HepG2 (cell line): ENCODE measurements at regions not wholly inside any gene's neighbourhood (a gene's known extent, or its start where the extent isn't known, plus 50 kb on each side); places are given as distances from the start of the nearest gene placed in this dataset.

Source experiments
- ATF7 ChIP-seq, 2 experiments: fragments of 450-650 bp in 1 of 2; sonication (generic) in 1 of 2; formaldehyde crosslinking in 1 of 2; IDR thresholded peaks; 2 replicates each; pipeline versions ENCODE4 v1.4.0 to v1.6.1; 2016 to 2020; ENCODE audit warnings: antibody characterized with exemption in 1 of 2, mild to moderate bottlenecking in 1 of 2, missing genetic modification reagents in 1 of 2
- ERF ChIP-seq: IDR thresholded peaks from 2 replicates; pipeline ENCODE4 v1.6.1; 2018; ENCODE audit warnings: missing biosample characterization, missing genetic modification reagents
- FOXC1 ChIP-seq: sonication (generic); formaldehyde crosslinking; IDR thresholded peaks from 2 replicates; pipeline ENCODE4 v1.8.0; 2022; ENCODE audit warnings: mild to moderate bottlenecking, missing genetic modification reagents, borderline replicate concordance
- FOXK1 ChIP-seq: sonication (generic); formaldehyde crosslinking; IDR thresholded peaks from 2 replicates; pipeline ENCODE4 v1.4.0; 2020; ENCODE audit warnings: low read depth, missing genetic modification reagents, borderline replicate concordance
- GMEB1 ChIP-seq: sonication (generic); formaldehyde crosslinking; IDR thresholded peaks from 2 replicates; pipeline ENCODE4 v1.5.1; 2020; ENCODE audit warnings: missing genetic modification reagents, mild to moderate bottlenecking, borderline replicate concordance
- GTF3A ChIP-seq: sonication (generic); formaldehyde crosslinking; conservative IDR thresholded peaks from 2 replicates; pipeline ENCODE4 v1.4.0; 2020; ENCODE audit warnings: mild to moderate bottlenecking, missing genetic modification reagents
- GZF1 ChIP-seq: sonication (generic); formaldehyde crosslinking; IDR thresholded peaks from 2 replicates; pipeline ENCODE4 v1.5.1; 2020; ENCODE audit warnings: mild to moderate bottlenecking, missing genetic modification reagents
- JUN ChIP-seq: sonication (generic); formaldehyde crosslinking; IDR thresholded peaks from 2 replicates; pipeline ENCODE4 v1.4.0; 2020; ENCODE audit warnings: mild to moderate bottlenecking, missing genetic modification reagents
- MTA1 ChIP-seq: sonication (generic); formaldehyde crosslinking; IDR thresholded peaks from 2 replicates; pipeline ENCODE4 v1.4.0; 2020; ENCODE audit warnings: missing genetic modification reagents, mild to moderate bottlenecking, borderline replicate concordance
- MYPOP ChIP-seq: sonication (generic); formaldehyde crosslinking; IDR thresholded peaks from 2 replicates; pipeline ENCODE4 v1.8.1; 2023; ENCODE audit warnings: mild to moderate bottlenecking, moderate library complexity, missing genetic modification reagents
- NRL ChIP-seq: sonication (generic); formaldehyde crosslinking; IDR thresholded peaks from 2 replicates; pipeline ENCODE4 v1.5.0; 2020; ENCODE audit warnings: missing genetic modification reagents, mild to moderate bottlenecking, moderate library complexity, borderline replicate concordance
- PHF5A ChIP-seq: IDR thresholded peaks from one replicate; pipeline ENCODE4 v1.6.1; 2018; ENCODE audit warnings: low read depth, missing genetic modification reagents; ENCODE audit not compliant: unreplicated experiment
- SMC3 ChIP-seq: IDR thresholded peaks from 2 replicates; pipeline ENCODE4 v1.6.1; 2011; ENCODE audit warnings: low read length, improper control_type of control experiment
- TEAD3 ChIP-seq: optimal IDR thresholded peaks from 2 replicates; pipeline ENCODE3; 2016; ENCODE audit warnings: borderline replicate concordance
- ZNF383 ChIP-seq: sonication (generic); formaldehyde crosslinking; IDR thresholded peaks from 2 replicates; pipeline ENCODE4 v1.4.0; 2020; ENCODE audit warnings: missing genetic modification reagents, mild to moderate bottlenecking, borderline replicate concordance
- ZNF496 ChIP-seq: sonication (generic); formaldehyde crosslinking; IDR thresholded peaks from 2 replicates; pipeline ENCODE4 v1.8.1; 2023; ENCODE audit warnings: mild to moderate bottlenecking, moderate library complexity, missing genetic modification reagents; ENCODE audit not compliant: insufficient replicate concordance
- ZNF501 ChIP-seq: sonication (generic); formaldehyde crosslinking; IDR thresholded peaks from 2 replicates; pipeline ENCODE4 v1.5.1; 2020; ENCODE audit warnings: mild to moderate bottlenecking, moderate library complexity, missing genetic modification reagents
- ZNF547 ChIP-seq: sonication (generic); formaldehyde crosslinking; IDR thresholded peaks from 2 replicates; pipeline ENCODE4 v1.5.1; 2020; ENCODE audit warnings: mild to moderate bottlenecking, missing genetic modification reagents
- ZNF550 ChIP-seq: sonication (generic); formaldehyde crosslinking; IDR thresholded peaks from 2 replicates; pipeline ENCODE4 v1.4.0; 2020; ENCODE audit warnings: mild to moderate bottlenecking, missing genetic modification reagents, borderline replicate concordance
- ZNF670 ChIP-seq: sonication (generic); formaldehyde crosslinking; IDR thresholded peaks from 2 replicates; pipeline ENCODE4 v1.8.0; 2022; ENCODE audit warnings: mild to moderate bottlenecking, missing genetic modification reagents, borderline replicate concordance
- ZNF816 ChIP-seq: sonication (generic); formaldehyde crosslinking; IDR thresholded peaks from 2 replicates; pipeline ENCODE4 v1.8.0; 2022; ENCODE audit warnings: missing genetic modification reagents, mild to moderate bottlenecking, borderline replicate concordance
- TF ChIP-seq, protein P1 (sequence below): sonication (generic); formaldehyde crosslinking; IDR thresholded peaks from 2 replicates; pipeline ENCODE4 v1.4.0; 2020; ENCODE audit warnings: mild to moderate bottlenecking, missing genetic modification reagents, borderline replicate concordance

DNA sequence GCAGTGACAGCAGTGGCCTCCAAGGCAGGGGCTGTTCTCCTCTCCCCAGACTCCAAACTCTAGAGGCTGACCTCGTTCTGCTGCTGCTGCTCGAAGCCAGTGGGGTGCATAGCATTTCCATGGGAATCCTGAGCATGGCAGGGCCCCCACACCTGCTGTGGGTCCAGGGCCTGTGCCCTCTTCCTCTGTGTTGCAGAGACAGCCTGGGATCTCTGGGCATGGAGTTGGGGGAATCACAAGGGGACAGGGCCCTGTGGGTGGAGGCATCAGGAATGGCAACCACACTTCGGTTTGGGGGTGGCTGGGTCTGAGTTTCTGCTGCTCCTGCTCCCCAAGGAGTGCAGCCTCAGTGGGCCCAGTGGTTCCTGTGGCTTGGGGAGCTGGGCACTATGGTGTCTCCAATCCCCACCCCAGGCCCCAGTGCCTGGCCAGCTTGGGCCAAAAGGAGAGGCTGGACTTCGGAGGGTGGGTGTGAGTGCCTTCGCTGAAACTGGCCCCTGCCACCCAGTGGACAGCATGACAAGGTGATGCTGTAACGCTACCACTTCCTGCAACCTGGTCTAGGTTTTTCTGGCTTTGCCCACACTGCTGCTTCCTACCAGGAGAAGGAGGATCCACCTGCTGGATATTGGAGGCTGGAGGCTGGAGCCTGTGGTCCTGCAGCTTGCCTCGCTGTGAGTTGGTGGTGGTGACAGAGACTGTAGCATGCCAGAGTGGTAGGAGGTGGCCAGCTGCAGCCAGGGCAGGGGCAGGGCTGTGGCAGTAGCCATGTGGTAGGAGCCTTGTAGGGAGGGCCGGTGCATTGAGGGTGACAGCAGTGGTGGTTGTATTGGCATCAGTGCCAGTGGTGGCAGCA lies 56.6 kb downstream of the SOWAHC start (continued):
- 0 out of 2 replicates have a peak, but pooled peaks have one; percentile 65 for TF ChIP-seq ZNF383 (CRISPR knock-in tag)
- TF ChIP-seq JUN: 0 out of 2 replicates have a peak, but pooled peaks have one; percentile 27
- peak; percentile 45; the same call in 1 of the 2 replicates for TF ChIP-seq MTA1 (CRISPR knock-in tag)
- peak; percentile 61; the same call in 1 of the 2 replicates for TF ChIP-seq GTF3A (CRISPR knock-in tag)
- TF ChIP-seq ZNF501: no peak
- TF ChIP-seq FOXK1: no peak
- no peak for TF ChIP-seq ZNF816 (CRISPR knock-in tag)
- no peak for TF ChIP-seq GZF1 (CRISPR knock-in tag)
- TF ChIP-seq ZNF550 (CRISPR knock-in tag): 0 out of 2 replicates have a peak, but pooled peaks have one; percentile 14
- peak; percentile 46 for TF ChIP-seq TEAD3
- no peak for TF ChIP-seq ZNF670 (CRISPR knock-in tag)
- 0 out of 2 replicates have a peak, but pooled peaks have one; percentile 56 for TF ChIP-seq SMC3
- TF ChIP-seq MYPOP (CRISPR knock-in tag): no peak
- no peak for TF ChIP-seq GMEB1
- no peak for TF ChIP-seq PHF5A
- TF ChIP-seq, protein P1, sequence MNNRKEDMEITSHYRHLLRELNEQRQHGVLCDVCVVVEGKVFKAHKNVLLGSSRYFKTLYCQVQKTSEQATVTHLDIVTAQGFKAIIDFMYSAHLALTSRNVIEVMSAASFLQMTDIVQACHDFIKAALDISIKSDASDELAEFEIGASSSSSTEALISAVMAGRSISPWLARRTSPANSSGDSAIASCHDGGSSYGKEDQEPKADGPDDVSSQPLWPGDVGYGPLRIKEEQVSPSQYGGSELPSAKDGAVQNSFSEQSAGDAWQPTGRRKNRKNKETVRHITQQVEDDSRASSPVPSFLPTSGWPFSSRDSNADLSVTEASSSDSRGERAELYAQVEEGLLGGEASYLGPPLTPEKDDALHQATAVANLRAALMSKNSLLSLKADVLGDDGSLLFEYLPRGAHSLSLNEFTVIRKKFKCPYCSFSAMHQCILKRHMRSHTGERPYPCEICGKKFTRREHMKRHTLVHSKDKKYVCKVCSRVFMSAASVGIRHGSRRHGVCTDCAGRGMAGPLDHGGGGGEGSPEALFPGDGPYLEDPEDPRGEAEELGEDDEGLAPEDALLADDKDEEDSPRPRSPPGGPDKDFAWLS (CRISPR knock-in tag): 0 out of 2 replicates have a peak, but pooled peaks have one; percentile 15
- TF ChIP-seq ZNF547 (CRISPR knock-in tag): no peak
- TF ChIP-seq ZNF496 (CRISPR knock-in tag): no peak
- no peak for TF ChIP-seq FOXC1 (CRISPR knock-in tag)
- no peak for TF ChIP-seq ATF7 (IDR thresholded peaks at IDR 0.05)
- 0 out of 2 replicates have a peak, but pooled peaks have one; percentile 34 for TF ChIP-seq ATF7 (CRISPR knock-in tag; IDR thresholded peaks at IDR 0.05)
- no peak for TF ChIP-seq ERF (CRISPR knock-in tag)
- 0 out of 2 replicates have a peak, but pooled peaks have one; percentile 39 for TF ChIP-seq NRL (CRISPR knock-in tag)
